ENCODE measurements at regions not wholly inside any gene's neighbourhood (a gene's known extent, or its start where the extent isn't known, plus 50 kb on each side); places are given as distances from the start of the nearest gene placed in this dataset.
"Not testable (repeated sequence)": the region's sequence is repeated elsewhere in the genome, so short reads cannot be mapped to it uniquely, and the experiment has no call there.

GRCh38 chr5:120817044-120817985 is 353.2 kb downstream of the PRR16 start:
- DNase-seq = no peak

DNA sequence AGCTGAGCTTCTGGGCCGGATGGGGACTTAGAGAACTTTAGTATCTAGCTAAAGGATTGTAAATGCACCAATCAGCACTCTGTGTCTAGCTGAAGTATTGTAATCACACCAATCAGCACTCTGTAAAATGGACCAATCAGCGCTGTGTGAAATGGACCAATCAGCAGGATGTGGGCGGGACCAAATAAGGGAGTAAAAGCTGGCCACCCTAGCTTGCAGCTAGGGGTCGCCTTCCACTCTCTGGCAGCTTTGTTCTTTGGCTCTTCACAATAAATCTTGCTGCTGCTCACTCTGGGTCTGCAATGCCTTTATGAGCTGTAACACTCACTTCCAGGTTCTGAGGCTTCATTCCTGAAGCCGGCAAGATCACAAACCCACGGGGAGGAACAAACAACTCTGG is 354.0 kb downstream of the PRR16 start:
- no peak for DNase-seq

DNA sequence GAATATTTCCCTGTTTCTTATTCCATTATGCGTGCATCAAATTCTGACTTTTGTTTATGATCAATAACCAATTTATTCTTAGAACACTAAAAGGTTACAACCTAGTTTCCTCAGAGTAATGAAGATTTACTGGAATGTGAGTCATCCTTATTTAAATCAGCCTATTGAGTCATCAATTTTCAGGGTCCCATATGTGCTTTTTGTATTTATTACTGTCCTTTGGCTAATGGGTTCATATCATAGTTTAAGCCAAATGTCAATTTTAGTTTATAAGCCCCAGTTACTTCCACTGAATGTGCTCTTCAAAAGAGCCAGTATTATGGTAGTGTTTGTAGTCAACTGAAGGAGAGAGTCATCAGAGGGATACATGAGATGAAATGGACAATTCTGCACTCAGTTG is 359.2 kb downstream of the PRR16 start:
- DNase-seq = no peak

DNA sequence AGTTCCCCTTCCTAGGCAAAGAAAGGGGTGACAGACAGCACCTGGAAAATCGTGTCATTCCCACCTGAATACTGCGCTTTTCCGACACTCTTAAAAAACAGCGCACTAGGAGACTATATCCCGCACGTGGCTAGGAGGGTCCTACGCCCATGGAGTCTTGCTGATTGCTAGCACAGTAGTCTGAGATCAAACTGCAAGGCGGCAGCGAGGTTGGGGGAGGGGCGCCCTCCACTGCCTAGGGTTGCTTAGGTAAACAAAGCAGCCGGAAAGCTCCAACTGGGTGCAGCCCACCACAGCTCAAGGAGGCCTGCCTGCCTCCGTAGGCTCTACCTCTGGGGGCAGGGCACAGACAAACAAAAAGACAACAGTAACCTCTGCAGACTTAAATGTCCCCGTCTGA is 367.5 kb downstream of the PRR16 start:
- not testable (repeated sequence) for DNase-seq

GRCh38 chr5:120841830-120842229 is 377.7 kb downstream of the PRR16 start:
- no peak for DNase-seq

GRCh38 chr5:120843390-120843980 is 379.4 kb downstream of the PRR16 start:
- no peak for DNase-seq

- DNase-seq = no peak
Observed at GRCh38 chr5:120848883-120849282, 384.8 kb downstream of the PRR16 start.

DNA sequence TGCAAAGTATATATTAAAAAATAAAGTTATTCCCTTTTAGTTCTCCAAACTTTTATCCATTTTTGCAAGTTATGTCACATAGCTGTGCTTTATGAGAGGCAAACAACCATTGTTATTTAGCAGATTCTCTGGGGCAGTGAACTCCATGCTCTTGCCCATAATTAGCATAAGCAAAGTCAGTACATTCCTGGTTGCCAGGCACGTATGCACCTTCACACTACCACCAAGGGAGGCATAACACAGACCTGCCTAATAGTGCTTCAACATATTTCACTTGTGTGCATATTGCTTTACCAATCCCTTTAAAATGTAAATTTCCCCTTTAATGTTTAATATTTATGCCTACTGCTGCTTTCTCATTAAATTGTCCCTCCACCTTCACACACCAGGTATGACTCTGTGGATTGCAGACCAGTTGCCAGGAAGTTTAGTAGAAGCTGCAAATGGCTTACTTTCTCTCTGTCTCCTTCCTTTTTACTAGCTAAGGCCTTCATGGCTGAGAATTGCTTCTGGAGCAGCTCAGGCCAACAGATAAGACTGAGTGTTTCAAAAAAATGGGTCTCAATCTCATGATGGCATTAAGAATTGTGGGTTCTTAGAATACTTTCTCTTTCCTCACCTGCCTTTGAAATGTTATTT is 388.2 kb downstream of the PRR16 start:
- DNase-seq = no peak

DNA sequence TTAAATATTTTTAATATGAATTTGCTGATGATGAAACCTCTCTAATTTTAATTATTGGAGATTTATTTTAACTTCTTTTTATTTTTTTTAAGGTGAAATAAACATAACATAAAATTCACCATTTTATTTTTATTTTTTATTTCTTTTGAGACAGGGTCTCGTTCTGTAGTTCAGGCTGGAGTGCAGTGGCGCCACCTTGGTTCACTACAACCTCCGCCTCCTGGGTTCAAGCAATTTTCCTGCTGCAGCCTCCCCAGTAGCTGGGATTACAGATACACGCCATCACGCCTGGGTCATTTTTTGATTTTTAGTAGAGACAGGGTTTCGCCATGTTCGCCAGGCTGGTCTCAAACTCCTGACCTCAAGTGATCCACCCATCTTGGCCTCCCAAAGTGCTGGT is 402.9 kb downstream of the PRR16 start:
- DNase-seq = no peak

GRCh38 chr5:120869831-120870230 is 405.7 kb downstream of the PRR16 start:
- DNase-seq = no peak

DNA sequence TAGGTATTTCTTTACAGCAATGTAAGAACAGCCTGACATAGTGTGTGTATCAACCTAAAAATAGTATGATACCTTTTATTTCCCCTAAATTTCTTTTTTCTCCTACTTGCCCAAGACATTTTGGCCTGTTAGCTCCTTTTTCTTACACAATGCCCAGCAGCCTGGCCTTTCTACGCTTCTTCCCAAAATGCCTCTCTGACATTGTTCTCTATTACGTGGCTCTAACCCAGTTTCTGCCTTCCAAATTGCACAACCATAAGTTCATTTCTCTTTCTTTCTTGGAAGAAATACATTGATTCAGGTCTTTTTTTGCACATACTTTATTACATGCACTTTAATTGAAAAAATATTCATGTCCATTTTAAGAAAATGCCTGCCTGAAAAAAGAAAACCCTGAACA is 408.2 kb downstream of the PRR16 start:
- DNase-seq = no peak

DNA sequence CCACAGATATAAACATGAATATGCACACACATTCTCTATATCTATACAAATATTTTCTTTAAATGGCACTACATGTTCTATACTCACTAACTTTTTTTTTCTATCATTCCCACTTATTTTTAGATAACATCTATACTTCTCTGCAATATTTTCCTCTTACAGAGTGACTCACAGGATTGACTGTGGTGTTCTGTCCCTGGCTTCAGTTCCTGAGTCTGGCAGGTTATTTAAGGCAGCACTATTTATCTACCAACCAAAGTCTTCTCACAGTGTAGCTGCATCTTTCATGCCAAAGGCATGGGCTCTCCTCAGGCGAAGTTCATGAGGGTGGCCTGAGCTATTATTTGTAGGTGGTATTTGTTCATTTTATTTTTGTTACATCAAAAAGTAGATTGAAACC is 409.0 kb downstream of the PRR16 start:
- DNase-seq = no peak

GRCh38 chr5:120874081-120874862 is 410.2 kb downstream of the PRR16 start:
- no peak for DNase-seq

DNA sequence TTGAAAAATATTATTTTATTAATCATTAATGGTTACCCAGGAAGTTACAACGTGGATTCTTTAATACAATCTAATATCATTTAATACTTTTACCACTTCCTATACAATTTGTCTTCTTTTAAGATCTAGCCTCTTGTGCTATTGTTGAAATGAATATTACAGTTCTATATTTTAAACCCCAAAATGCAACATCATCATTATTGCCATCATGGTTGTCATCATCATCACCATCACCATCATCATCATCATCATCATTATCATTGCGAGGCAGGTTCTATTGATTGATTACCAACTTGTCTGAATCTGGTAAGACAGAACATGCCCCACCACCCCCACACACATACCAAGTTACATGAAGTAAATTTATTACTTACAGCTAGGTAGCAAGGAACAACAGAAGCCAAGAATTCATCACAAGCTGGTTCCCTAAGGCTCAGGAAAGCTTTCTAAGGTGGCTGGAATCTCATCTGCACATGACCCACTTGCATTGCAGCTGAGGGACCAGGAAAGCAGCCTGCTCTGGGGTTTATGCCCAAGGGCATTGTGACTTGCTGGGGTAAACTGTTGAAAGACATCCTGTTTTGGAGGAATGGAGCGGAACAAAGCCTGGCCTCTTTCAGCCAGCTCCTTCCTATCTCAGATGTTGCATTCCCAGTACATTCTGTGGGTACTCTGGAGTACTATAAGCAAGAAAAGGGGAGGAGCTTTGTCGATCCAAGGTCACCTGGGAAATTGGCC is 418.1 kb downstream of the PRR16 start:
- no peak for DNase-seq

DNA sequence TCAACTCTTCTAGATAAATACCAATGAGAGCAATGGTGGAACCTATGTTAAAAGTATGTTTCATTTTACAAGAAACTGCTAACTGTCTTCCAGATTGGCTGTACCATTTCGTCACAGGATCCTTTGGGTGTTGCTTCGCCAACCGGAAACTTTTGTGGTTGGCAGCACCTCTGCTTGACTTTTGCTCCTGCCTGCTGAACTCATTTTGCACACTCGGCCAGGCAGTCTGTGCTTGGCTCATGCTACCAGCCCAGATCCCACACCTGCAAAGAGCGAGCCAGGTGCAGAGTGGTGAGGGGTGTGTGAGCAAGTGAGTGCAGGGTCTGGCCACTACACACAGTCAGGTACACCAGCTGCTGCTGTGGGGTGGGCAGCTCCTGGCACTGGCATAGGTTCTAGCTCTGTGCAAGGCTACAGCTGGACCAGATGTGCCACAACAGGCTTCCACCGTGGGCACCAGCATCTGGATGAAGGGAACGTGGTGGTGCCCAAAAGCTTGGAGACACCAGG is 422.3 kb downstream of the PRR16 start:
- DNase-seq = no peak

DNA sequence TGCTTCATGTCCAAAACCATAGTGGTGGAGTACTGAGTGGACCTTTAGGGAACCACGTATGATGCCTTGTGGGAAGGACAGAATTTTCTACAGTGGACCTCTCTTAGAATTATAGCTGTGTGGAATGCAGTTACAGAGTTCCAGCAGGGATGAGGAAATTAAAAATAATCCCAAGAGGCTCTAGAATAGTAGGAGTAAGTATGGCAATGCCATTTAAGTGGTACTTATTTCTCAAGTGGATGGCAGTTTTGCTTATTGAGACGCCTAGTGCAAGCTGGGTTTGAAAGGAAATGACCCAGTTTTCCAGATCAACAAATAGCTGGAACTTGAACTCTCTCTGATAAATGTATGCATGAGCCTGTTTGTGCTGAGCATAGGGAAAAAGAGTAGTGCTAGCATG is 431.6 kb downstream of the PRR16 start:
- no peak for DNase-seq

DNA sequence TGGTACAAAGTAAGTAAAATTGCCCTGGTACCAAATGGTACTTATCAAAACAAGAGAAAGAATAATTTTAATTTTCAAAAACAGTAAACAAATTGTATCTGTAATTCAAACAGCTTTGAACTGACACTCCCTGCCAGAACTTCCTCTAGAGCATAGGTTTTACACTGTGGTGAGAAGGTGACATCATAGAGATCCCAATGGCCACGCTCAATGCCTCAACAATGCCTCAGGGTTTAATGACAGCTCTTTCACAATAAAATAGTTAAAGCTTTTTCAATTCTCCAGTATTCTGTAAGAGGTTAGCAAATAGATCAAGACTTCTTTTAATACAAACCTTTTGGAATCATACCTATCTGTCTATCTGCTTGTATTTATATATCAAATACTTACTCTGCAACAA is 437.1 kb downstream of the PRR16 start:
- DNase-seq = no peak

GRCh38 chr5:120907953-120908352 is 443.9 kb downstream of the PRR16 start:
- no peak for DNase-seq

DNA sequence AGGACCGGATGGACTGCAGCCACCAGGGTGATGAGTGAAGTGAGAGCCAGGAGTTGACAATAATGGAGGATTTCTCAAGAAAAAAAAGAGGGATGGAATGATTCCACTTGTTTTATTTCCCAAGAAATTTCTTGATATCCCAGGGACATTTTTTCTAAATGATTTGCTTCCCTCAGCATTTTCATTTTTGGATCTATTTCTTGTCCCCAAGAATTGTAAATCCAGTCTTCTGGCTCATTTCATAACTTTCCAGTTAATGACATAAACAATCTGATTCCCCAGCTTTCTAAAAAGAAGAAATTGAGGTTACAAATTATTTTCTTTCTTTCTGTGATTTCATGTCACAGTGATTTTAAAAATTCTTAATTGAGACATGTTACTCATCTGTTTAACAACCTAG is 446.5 kb downstream of the PRR16 start:
- no peak for DNase-seq

- no peak for DNase-seq
Observed at GRCh38 chr5:120913396-120913795, 449.3 kb downstream of the PRR16 start.

DNA sequence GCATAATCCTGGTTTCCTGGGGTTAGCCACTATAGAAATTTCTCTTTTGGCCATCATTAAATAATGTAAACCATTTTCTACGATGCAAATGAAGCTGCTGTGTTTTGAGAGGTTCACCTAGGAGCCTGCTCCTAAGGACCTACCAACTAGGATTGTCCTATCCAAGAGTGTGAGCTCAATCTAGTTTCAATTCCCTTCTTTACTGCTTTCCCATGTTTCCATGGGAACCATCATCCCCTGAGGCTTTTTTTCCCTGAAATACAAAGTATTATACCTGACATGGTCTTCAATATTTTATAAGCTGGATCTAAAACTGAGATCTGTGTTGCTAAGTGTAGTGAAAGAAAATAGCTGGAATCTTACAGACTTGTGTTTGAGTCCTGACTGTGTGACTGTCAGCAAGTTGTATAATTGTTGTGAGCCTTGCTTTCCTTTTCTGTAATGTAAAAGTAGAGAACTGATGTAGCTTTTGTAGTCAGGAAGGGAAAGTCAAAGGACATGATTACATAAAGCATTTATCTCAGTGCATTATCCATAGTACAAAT is 453.2 kb downstream of the PRR16 start:
- DNase-seq = no peak

GRCh38 chr5:120919017-120919416 is 454.9 kb downstream of the PRR16 start:
- no peak for DNase-seq

Data from NCI-H1417 treated with DMSO at 0.1 percent for 48 hours (cell line).